HS-27A (cell line): ENCODE measurements at regions not wholly inside any gene's neighbourhood (a gene's known extent, or its start where the extent isn't known, plus 50 kb on each side); places are given as distances from the start of the nearest gene placed in this dataset.
A peak's percentile ranks its signal among the peaks of the same experiment; 100 is the strongest.

Source experiments
- DNase-seq: peaks from one replicate; pipeline ENCODE4 v3.0.0-alpha.2; 2012; ENCODE audit warnings: low read depth, missing footprints

GRCh38 chr5:73339051-73339575 lies 109.5 kb downstream of the FOXD1 start:
- DNase-seq, result no peak

GRCh38 chr5:73338256-73339050 lies 110.1 kb downstream of the FOXD1 start:
- DNase-seq, result no peak

GRCh38 chr5:73337586-73338255 lies 110.9 kb downstream of the FOXD1 start:
- no peak for DNase-seq

- DNase-seq, result no peak
Measured at GRCh38 chr5:73336366-73336765, 112.2 kb downstream of the FOXD1 start.

GRCh38 chr5:73333944-73334703 lies 114.5 kb downstream of the FOXD1 start:
- DNase-seq, result no peak

GRCh38 chr5:73330613-73331012 lies 118.0 kb downstream of the FOXD1 start:
- DNase-seq, result no peak

- no peak for DNase-seq
Measured at GRCh38 chr5:73328640-73329039, 119.9 kb downstream of the FOXD1 start.

- DNase-seq, result no peak
Measured at GRCh38 chr5:73327908-73328455, 120.6 kb downstream of the FOXD1 start.

- no peak for DNase-seq
Measured at GRCh38 chr5:73325546-73325945, 123.0 kb downstream of the FOXD1 start.

GRCh38 chr5:73323466-73323865 lies 125.1 kb downstream of the FOXD1 start:
- no peak for DNase-seq

GRCh38 chr5:73322437-73323076 lies 126.0 kb downstream of the FOXD1 start:
- DNase-seq, result no peak

- DNase-seq, result peak; percentile 73
Measured at GRCh38 chr5:73321757-73322436, 126.7 kb downstream of the FOXD1 start.

- DNase-seq, result no peak
Measured at GRCh38 chr5:73319036-73319435, 129.5 kb downstream of the FOXD1 start.

GRCh38 chr5:73318308-73318719 lies 130.3 kb downstream of the FOXD1 start:
- DNase-seq, result no peak

GRCh38 chr5:73317523-73317922 lies 131.1 kb downstream of the FOXD1 start:
- no peak for DNase-seq

GRCh38 chr5:73314395-73315257 lies 134.0 kb downstream of the FOXD1 start:
- DNase-seq, result no peak

GRCh38 chr5:73312872-73313510 lies 135.6 kb downstream of the FOXD1 start:
- no peak for DNase-seq

GRCh38 chr5:73312146-73312871 lies 136.3 kb downstream of the FOXD1 start:
- peak; percentile 67 for DNase-seq
